ENCODE measurements at regions not wholly inside any gene's neighbourhood (a gene's known extent, or its start where the extent isn't known, plus 50 kb on each side); places are given as distances from the start of the nearest gene placed in this dataset.

- H3K27ac Mint-ChIP-seq = no peak overlapping the region
- CTCF ChIA-PET = interaction anchor here (0.6 to 1.0 kb wide), 2 partner anchors 351 to 1333 kb away, joined by 4 to 5 read pairs; no protein-coding TSS in a partner anchor
Observed at GRCh38 chr12:76143343-76144244, 59.1 kb upstream of the NAP1L1 start.

GRCh38 chr12:76142305-76142704 is 57.8 kb upstream of the NAP1L1 start:
- no peak overlapping the region for H3K4me3 Mint-ChIP-seq
- CTCF ChIA-PET = interaction anchor here (1.2 kb wide), 1 partner anchor 10 kb away, joined by 3 read pairs; no protein-coding TSS in a partner anchor

More at GRCh38 chr12:76143343-76144244, 59.1 kb upstream of the NAP1L1 start:
- Mint-ChIP-seq H3K4me1 (peaks cover 20% of the 10 kb centered on the region), H3K9me3 (no peaks in the 10 kb centered on the region), H3K4me3 (no peak overlapping the region), H3K36me3 (ENCODE audit: low read depth) (no peaks in the 10 kb centered on the region), H3K27me3 (no peaks in the 10 kb centered on the region)
- POLR2A ChIA-PET = no interaction called here
- peak; percentile 52 for DNase-seq

GRCh38 chr12:76138656-76139055 is 54.2 kb upstream of the NAP1L1 start:
- Mint-ChIP-seq H3K4me1 (peaks cover 10% of the 10 kb centered on the region), H3K9me3 (peaks cover 5% of the 10 kb centered on the region), H3K27ac (no peak overlapping the region), H3K36me3 (ENCODE audit: low read depth) (no peaks in the 10 kb centered on the region), H3K4me3 (no peak overlapping the region), H3K27me3 (no peaks in the 10 kb centered on the region)
- ChIA-PET POLR2A (no interaction called here), CTCF (interaction anchor here (1.5 kb wide), 1 partner anchor 16 kb away, joined by 3 read pairs; no protein-coding TSS in a partner anchor)
- no peak for DNase-seq

More at GRCh38 chr12:76142305-76142704, 57.8 kb upstream of the NAP1L1 start:
- Mint-ChIP-seq H3K9me3 (peaks cover 5% of the 10 kb centered on the region), H3K4me1 (peaks cover 20% of the 10 kb centered on the region), H3K36me3 (ENCODE audit: low read depth) (no peaks in the 10 kb centered on the region), H3K27ac (no peak overlapping the region), H3K27me3 (no peaks in the 10 kb centered on the region)
- POLR2A ChIA-PET = no interaction called here
- DNase-seq = no peak

- Mint-ChIP-seq H3K4me3 (no peak overlapping the region), H3K27ac (no peak overlapping the region), H3K36me3 (ENCODE audit: low read depth) (no peaks in the 10 kb centered on the region), H3K4me1 (peaks cover 2% of the 10 kb centered on the region), H3K27me3 (no peaks in the 10 kb centered on the region), H3K9me3 (peaks cover 5% of the 10 kb centered on the region)
- CTCF ChIA-PET = no interaction called here
- POLR2A ChIA-PET = no interaction called here
- DNase-seq = no peak
Observed at GRCh38 chr12:76137606-76138005, 53.1 kb upstream of the NAP1L1 start.

GRCh38 chr12:76135456-76135855 is 51.0 kb upstream of the NAP1L1 start:
- H3K36me3 Mint-ChIP-seq (ENCODE audit: low read depth) = no peaks in the 10 kb centered on the region
- ChIA-PET CTCF (no interaction called here), POLR2A (no interaction called here)
- no peak overlapping the region for H3K4me3 Mint-ChIP-seq
- no peaks in the 10 kb centered on the region for H3K4me1 Mint-ChIP-seq
- H3K27me3 Mint-ChIP-seq = no peaks in the 10 kb centered on the region
- DNase-seq = no peak
- peaks cover 5% of the 10 kb centered on the region for H3K9me3 Mint-ChIP-seq
- no peak overlapping the region for H3K27ac Mint-ChIP-seq
